Mesenchymal stem cell (in vitro differentiated cells and primary cell): ENCODE measurements at regions not wholly inside any gene's neighbourhood (a gene's known extent, or its start where the extent isn't known, plus 50 kb on each side); places are given as distances from the start of the nearest gene placed in this dataset.

Source experiments
- DNase-seq: peaks from one replicate; pipeline ENCODE4 v3.0.0-alpha.2; 2013
- H2AFZ ChIP-seq: one replicate; pipeline ENCODE4 v1.6.1; 2013; ENCODE audit warnings: low read depth, mild to moderate bottlenecking, control low read depth, inconsistent platforms, low read length, moderate library complexity
- H2AK5ac ChIP-seq: 2 replicates; pipeline ENCODE4 v1.6.1; 2013; ENCODE audit warnings: low read length, moderate library complexity, mild to moderate bottlenecking, inconsistent platforms; ENCODE audit not compliant: severe bottlenecking
- H2BK120ac ChIP-seq: one replicate; pipeline ENCODE4 v1.6.1; 2013; ENCODE audit warnings: low read depth, mild to moderate bottlenecking, inconsistent platforms, low read length, moderate library complexity
- H2BK12ac ChIP-seq, 2 experiments: one replicate each; pipeline ENCODE4 v1.6.1; 2013; ENCODE audit warnings: inconsistent platforms in 2 of 2, low read length in 2 of 2, mild to moderate bottlenecking in 2 of 2, moderate library complexity in 2 of 2, control low read depth in 1 of 2
- H2BK15ac ChIP-seq: one replicate; pipeline ENCODE4 v1.6.1; 2013; ENCODE audit warnings: mild to moderate bottlenecking, low read depth, inconsistent platforms; ENCODE audit not compliant: poor library complexity, severe bottlenecking
- H2BK5ac ChIP-seq: 2 replicates; pipeline ENCODE4 v1.6.1; 2013; ENCODE audit warnings: low read depth, mild to moderate bottlenecking, low read length, control low read depth, inconsistent platforms; ENCODE audit not compliant: poor library complexity, severe bottlenecking
- H3K14ac ChIP-seq, 2 experiments: one replicate each; pipeline ENCODE4 v1.6.1; 2013; ENCODE audit warnings: inconsistent platforms in 2 of 2, low read length in 2 of 2, control low read depth in 1 of 2, mild to moderate bottlenecking in 1 of 2, moderate library complexity in 1 of 2
- H3K18ac ChIP-seq, 2 experiments: one replicate each; pipeline ENCODE4 v1.6.1; 2013; ENCODE audit warnings: inconsistent platforms in 2 of 2, low read length in 2 of 2, control low read depth in 1 of 2, low read depth in 1 of 2, mild to moderate bottlenecking in 1 of 2
- H3K23ac ChIP-seq, 2 experiments: one replicate each; pipeline ENCODE4 v1.6.1; 2013; ENCODE audit warnings: inconsistent platforms in 2 of 2, low read length in 2 of 2, mild to moderate bottlenecking in 2 of 2, moderate library complexity in 2 of 2, control low read depth in 1 of 2
- H3K27ac ChIP-seq: 2 replicates; pipeline ENCODE4 v1.5.1; 2013; ENCODE audit warnings: mild to moderate bottlenecking, moderate library complexity, low read length, control low read depth, inconsistent platforms; ENCODE audit not compliant: poor library complexity, severe bottlenecking
- H3K27me3 ChIP-seq, 2 experiments: 2 replicates each; pipeline versions ENCODE4 v1.6.1 to v1.7.0; 2013; ENCODE audit warnings: low read length in 2 of 2, mild to moderate bottlenecking in 2 of 2, moderate library complexity in 2 of 2, control low read depth in 1 of 2, inconsistent platforms in 1 of 2; ENCODE audit not compliant: control insufficient read depth in 1 of 2, insufficient read depth in 1 of 2
- H3K36me3 ChIP-seq, 2 experiments: 2 replicates each; pipeline versions ENCODE4 v1.6.1 to v1.7.0; 2013; ENCODE audit warnings: low read length in 2 of 2, control low read depth in 1 of 2, inconsistent platforms in 1 of 2, low read depth in 1 of 2, mild to moderate bottlenecking in 1 of 2; ENCODE audit not compliant: insufficient read depth in 2 of 2, control insufficient read depth in 1 of 2
- H3K4ac ChIP-seq, 2 experiments: one replicate each; pipeline ENCODE4 v1.6.1; 2013; ENCODE audit warnings: inconsistent platforms in 2 of 2, low read length in 2 of 2, mild to moderate bottlenecking in 2 of 2, moderate library complexity in 2 of 2, control low read depth in 1 of 2, low read depth in 1 of 2
- H3K4me1 ChIP-seq: 2 replicates; pipeline ENCODE4 v1.6.1; 2013; ENCODE audit warnings: low read depth, low read length, control low read depth; ENCODE audit not compliant: control insufficient read depth, insufficient read depth
- H3K4me2 ChIP-seq: 2 replicates; pipeline ENCODE4 v1.6.1; 2013; ENCODE audit warnings: low read length, mild to moderate bottlenecking, inconsistent platforms; ENCODE audit not compliant: poor library complexity, severe bottlenecking
- H3K4me3 ChIP-seq, 2 experiments: 2 replicates each; pipeline versions ENCODE4 v1.5.1 to v1.7.0; 2013; ENCODE audit warnings: low read length in 2 of 2, mild to moderate bottlenecking in 2 of 2, control low read depth in 1 of 2, low read depth in 1 of 2; ENCODE audit not compliant: insufficient read depth in 1 of 2
- H3K79me1 ChIP-seq: replicated peaks from 2 replicates; pipeline ENCODE4 v1.6.1; 2013; ENCODE audit warnings: mild to moderate bottlenecking, control low read depth, low read length, inconsistent platforms; ENCODE audit not compliant: poor library complexity, severe bottlenecking
- H3K9ac ChIP-seq: 2 replicates; pipeline ENCODE4 v1.7.0; 2013; ENCODE audit warnings: mild to moderate bottlenecking, low read length, moderate library complexity
- H3K9me3 ChIP-seq: 2 replicates; pipeline ENCODE4 v1.7.0; 2013; ENCODE audit warnings: mild to moderate bottlenecking, low read length; ENCODE audit not compliant: control insufficient read depth
- H4K8ac ChIP-seq: one replicate; pipeline ENCODE4 v1.6.1; 2013; ENCODE audit warnings: inconsistent platforms, mild to moderate bottlenecking, low read length, moderate library complexity
- H4K91ac ChIP-seq: one replicate; pipeline ENCODE4 v1.6.1; 2013; ENCODE audit warnings: mild to moderate bottlenecking, low read length, inconsistent platforms
- WGBS: methylation state at CpG from one replicate; pipeline ENCODE4 v1.1.7; 2013; ENCODE audit warnings: mixed read lengths; 5-methylcytosine and 5-hydroxymethylcytosine counted together

GRCh38 chr5:4048398-4048797, 452.8 kb downstream of the IRX1 start:
- H3K18ac ChIP-seq, result no peak overlapping the region
- no peak overlapping the region for H3K23ac ChIP-seq
- no peak overlapping the region for H4K8ac ChIP-seq
- 30% methylated on average over 2 of the region's 4 CpGs for WGBS
- H3K27me3 ChIP-seq, result no peaks in the 10 kb centered on the region
- H2BK15ac ChIP-seq, result no peak overlapping the region
- no peak overlapping the region for H2AFZ ChIP-seq
- no peak overlapping the region for H2BK120ac ChIP-seq
- H3K4me1 ChIP-seq, result no peaks in the 10 kb centered on the region
- H2BK12ac ChIP-seq, result no peak overlapping the region
- no peak overlapping the region for H3K4me2 ChIP-seq
- H4K91ac ChIP-seq, result no peak overlapping the region
- H3K14ac ChIP-seq, result no peak overlapping the region
- no peak overlapping the region for H3K9ac ChIP-seq
- H3K4ac ChIP-seq, result no peak overlapping the region
- peaks cover 7% of the 10 kb centered on the region for H3K9me3 ChIP-seq
- H3K36me3 ChIP-seq, result no peaks in the 10 kb centered on the region
- no peak overlapping the region for H2AK5ac ChIP-seq
- no peak for DNase-seq
- H3K4me3 ChIP-seq, result no peak overlapping the region
- no peak overlapping the region for H2BK5ac ChIP-seq
- no peak overlapping the region for H3K27ac ChIP-seq
- H3K79me1 ChIP-seq, result no peaks in the 10 kb centered on the region

GRCh38 chr5:4050203-4050602, 454.6 kb downstream of the IRX1 start:
- Histone ChIP-seq H4K91ac (no peak overlapping the region), H3K27me3 (no peaks in the 10 kb centered on the region), H2BK15ac (no peak overlapping the region), H4K8ac (no peak overlapping the region), H3K23ac (no peak overlapping the region), H2AK5ac (no peak overlapping the region), H2BK5ac (no peak overlapping the region), H3K4me3 (no peak overlapping the region), H3K4ac (no peak overlapping the region), H2BK12ac (no peak overlapping the region), H2BK120ac (no peak overlapping the region), H2AFZ (no peak overlapping the region), H3K9ac (no peak overlapping the region), H3K79me1 (no peaks in the 10 kb centered on the region), H3K36me3 (no peaks in the 10 kb centered on the region), H3K18ac (no peak overlapping the region), H3K9me3 (peaks cover 4% of the 10 kb centered on the region), H3K27ac (no peak overlapping the region), H3K4me1 (no peaks in the 10 kb centered on the region), H3K14ac (no peak overlapping the region), H3K4me2 (no peak overlapping the region)
- no peak for DNase-seq
- 73% methylated on average over 6 of the region's 6 CpGs for WGBS

- Histone ChIP-seq H3K4me1 (no peaks in the 10 kb centered on the region), H3K79me1 (no peaks in the 10 kb centered on the region), H3K4me3 (no peak overlapping the region), H3K14ac (no peak overlapping the region), H3K18ac (no peak overlapping the region), H3K9ac (no peak overlapping the region), H3K9me3 (no peaks in the 10 kb centered on the region), H4K91ac (no peak overlapping the region), H3K4ac (no peak overlapping the region), H2BK120ac (no peak overlapping the region), H2BK5ac (no peak overlapping the region), H2BK15ac (no peak overlapping the region), H3K4me2 (no peak overlapping the region), H2AFZ (no peak overlapping the region), H3K27ac (no peak overlapping the region), H2AK5ac (no peak overlapping the region), H3K36me3 (no peaks in the 10 kb centered on the region), H3K23ac (no peak overlapping the region), H3K27me3 (no peaks in the 10 kb centered on the region), H4K8ac (no peak overlapping the region), H2BK12ac (no peak overlapping the region)
- no peak for DNase-seq
- 75% methylated on average over 4 of the region's 4 CpGs for WGBS
Observed at GRCh38 chr5:4053136-4053535, 457.5 kb downstream of the IRX1 start.

GRCh38 chr5:4054092-4054491, 458.5 kb downstream of the IRX1 start:
- no peak for DNase-seq
- no peaks in the 10 kb centered on the region for H3K27me3 ChIP-seq
- no peaks in the 10 kb centered on the region for H3K4me1 ChIP-seq
- H2BK15ac ChIP-seq, result no peak overlapping the region
- no peak overlapping the region for H3K27ac ChIP-seq
- H3K36me3 ChIP-seq, result no peaks in the 10 kb centered on the region
- H4K91ac ChIP-seq, result no peak overlapping the region
- no peak overlapping the region for H3K18ac ChIP-seq
- WGBS, result 58% methylated on average over 1 of the region's 1 CpG
- no peak overlapping the region for H3K4me3 ChIP-seq
- H2AFZ ChIP-seq, result no peak overlapping the region
- H3K9me3 ChIP-seq, result no peaks in the 10 kb centered on the region
- H3K4me2 ChIP-seq, result no peak overlapping the region
- H3K23ac ChIP-seq, result no peak overlapping the region
- H3K14ac ChIP-seq, result no peak overlapping the region
- no peaks in the 10 kb centered on the region for H3K79me1 ChIP-seq
- no peak overlapping the region for H2BK12ac ChIP-seq
- H2AK5ac ChIP-seq, result no peak overlapping the region
- no peak overlapping the region for H4K8ac ChIP-seq
- no peak overlapping the region for H2BK5ac ChIP-seq
- H3K9ac ChIP-seq, result no peak overlapping the region
- H3K4ac ChIP-seq, result no peak overlapping the region
- no peak overlapping the region for H2BK120ac ChIP-seq
